OCI-LY3 (cell line): ENCODE measurements at regions not wholly inside any gene's neighbourhood (a gene's known extent, or its start where the extent isn't known, plus 50 kb on each side); places are given as distances from the start of the nearest gene placed in this dataset.

Experiments used
- H2AFZ ChIP-seq: fragments of 200-600, 300-600 bp; shearing (Covaris generic); 2 replicates; pipeline ENCODE4 v1.6.0; 2014; ENCODE audit warnings: antibody characterized with exemption, low read depth, low read length
- H3K27ac ChIP-seq: fragments of 200-600, 300-600 bp; sonication (generic); 2 replicates; pipeline ENCODE4 v1.5.1; 2014; ENCODE audit warnings: mild to moderate bottlenecking, low read length, moderate library complexity, mixed read lengths
- H3K27me3 ChIP-seq: fragments of 200-600, 300-600 bp; sonication (generic); 2 replicates; pipeline ENCODE4 v1.6.1; 2014; ENCODE audit warnings: low read depth, low read length, mixed read lengths
- H3K36me3 ChIP-seq: fragments of 200-600, 300-600 bp; sonication (generic); replicated peaks from 2 replicates; pipeline ENCODE3; 2014; ENCODE audit warnings: low read depth, low read length, mixed read lengths
- H3K4me1 ChIP-seq: fragments of 300-600, 200-600 bp; sonication (generic); 2 replicates; pipeline ENCODE4 v1.6.1; 2014; ENCODE audit warnings: low read length, mixed read lengths
- H3K4me2 ChIP-seq: fragments of 200-600, 300-600 bp; sonication (generic); 2 replicates; pipeline ENCODE4 v1.6.1; 2014; ENCODE audit warnings: low read length, mixed read lengths
- H3K4me3 ChIP-seq: fragments of 300-600, 200-600 bp; sonication (generic); 2 replicates; pipeline ENCODE4 v1.5.1; 2014; ENCODE audit warnings: antibody characterized with exemption, mild to moderate bottlenecking, low read length, moderate library complexity
- H3K79me2 ChIP-seq: fragments of 300-600, 200-600 bp; shearing (Covaris generic); 2 replicates; pipeline ENCODE4 v1.6.1; 2014; ENCODE audit warnings: mild to moderate bottlenecking, low read length, mixed read lengths
- H3K9ac ChIP-seq: fragments of 300-600, 200-600 bp; shearing (Covaris generic); 2 replicates; pipeline ENCODE4 v1.6.0; 2014; ENCODE audit warnings: mild to moderate bottlenecking, low read length, moderate library complexity
- H3K9me3 ChIP-seq: fragments of 200-600, 300-600 bp; shearing (Covaris generic); 2 replicates; pipeline ENCODE4 v1.6.1; 2014; ENCODE audit warnings: low read length, mixed read lengths; ENCODE audit not compliant: insufficient read depth
- H4K20me1 ChIP-seq: fragments of 200-600, 300-600 bp; sonication (generic); 2 replicates; pipeline ENCODE4 v1.6.1; 2016; ENCODE audit warnings: low read length, mixed read lengths; ENCODE audit not compliant: insufficient read depth
- EZH2phosphoT487 ChIP-seq: fragments of 200-600 bp; shearing (Covaris generic); IDR thresholded peaks from 2 replicates; pipeline ENCODE4 v1.6.1; 2018; ENCODE audit warnings: antibody characterized with exemption, mixed run types, low read depth
- TF ChIP-seq, protein P1 (sequence below): fragments of 200-600, 300-600 bp; sonication (generic); IDR thresholded peaks from 2 replicates; pipeline ENCODE4 v1.5.1; 2014; ENCODE audit warnings: antibody characterized with exemption, low read length, low read depth

GRCh38 chr2:176743671-176744070, 468.9 kb upstream of the HNRNPA3 start:
- H2AFZ ChIP-seq, result no peak overlapping the region
- no peaks in the 10 kb centered on the region for H3K79me2 ChIP-seq
- peaks cover 10% of the 10 kb centered on the region for H3K4me1 ChIP-seq
- H4K20me1 ChIP-seq, result no peaks in the 10 kb centered on the region
- TF ChIP-seq, protein P1, sequence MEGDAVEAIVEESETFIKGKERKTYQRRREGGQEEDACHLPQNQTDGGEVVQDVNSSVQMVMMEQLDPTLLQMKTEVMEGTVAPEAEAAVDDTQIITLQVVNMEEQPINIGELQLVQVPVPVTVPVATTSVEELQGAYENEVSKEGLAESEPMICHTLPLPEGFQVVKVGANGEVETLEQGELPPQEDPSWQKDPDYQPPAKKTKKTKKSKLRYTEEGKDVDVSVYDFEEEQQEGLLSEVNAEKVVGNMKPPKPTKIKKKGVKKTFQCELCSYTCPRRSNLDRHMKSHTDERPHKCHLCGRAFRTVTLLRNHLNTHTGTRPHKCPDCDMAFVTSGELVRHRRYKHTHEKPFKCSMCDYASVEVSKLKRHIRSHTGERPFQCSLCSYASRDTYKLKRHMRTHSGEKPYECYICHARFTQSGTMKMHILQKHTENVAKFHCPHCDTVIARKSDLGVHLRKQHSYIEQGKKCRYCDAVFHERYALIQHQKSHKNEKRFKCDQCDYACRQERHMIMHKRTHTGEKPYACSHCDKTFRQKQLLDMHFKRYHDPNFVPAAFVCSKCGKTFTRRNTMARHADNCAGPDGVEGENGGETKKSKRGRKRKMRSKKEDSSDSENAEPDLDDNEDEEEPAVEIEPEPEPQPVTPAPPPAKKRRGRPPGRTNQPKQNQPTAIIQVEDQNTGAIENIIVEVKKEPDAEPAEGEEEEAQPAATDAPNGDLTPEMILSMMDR, result no peak
- no peak for TF ChIP-seq EZH2phosphoT487
- no peak overlapping the region for H3K27ac ChIP-seq
- no peaks in the 10 kb centered on the region for H3K9me3 ChIP-seq
- H3K27me3 ChIP-seq, result no peaks in the 10 kb centered on the region
- H3K36me3 ChIP-seq, result no peaks in the 10 kb centered on the region
- H3K9ac ChIP-seq, result no peak overlapping the region
- H3K4me3 ChIP-seq, result no peak overlapping the region
- H3K4me2 ChIP-seq, result no peak overlapping the region

GRCh38 chr2:176744146-176744545, 468.4 kb upstream of the HNRNPA3 start:
- H3K4me2 ChIP-seq, result no peak overlapping the region
- no peak overlapping the region for H3K27ac ChIP-seq
- H4K20me1 ChIP-seq, result no peaks in the 10 kb centered on the region
- H3K4me1 ChIP-seq, result peaks cover 10% of the 10 kb centered on the region
- no peak overlapping the region for H2AFZ ChIP-seq
- no peak overlapping the region for H3K4me3 ChIP-seq
- no peaks in the 10 kb centered on the region for H3K79me2 ChIP-seq
- no peaks in the 10 kb centered on the region for H3K9me3 ChIP-seq
- no peaks in the 10 kb centered on the region for H3K36me3 ChIP-seq
- no peak overlapping the region for H3K9ac ChIP-seq
- H3K27me3 ChIP-seq, result no peaks in the 10 kb centered on the region
- TF ChIP-seq EZH2phosphoT487, result no peak
- TF ChIP-seq, protein P1, result no peak

GRCh38 chr2:176745543-176746200, 466.9 kb upstream of the HNRNPA3 start:
- Histone ChIP-seq H4K20me1 (no peaks in the 10 kb centered on the region), H3K27me3 (no peaks in the 10 kb centered on the region), H3K4me2 (peak overlapping the region; percentile 59), H3K9me3 (no peaks in the 10 kb centered on the region), H3K4me1 (peaks cover 10% of the 10 kb centered on the region), H2AFZ (no peak overlapping the region), H3K36me3 (no peaks in the 10 kb centered on the region), H3K4me3 (peak overlapping the region; percentile 45), H3K27ac (no peak overlapping the region), H3K9ac (no peak overlapping the region), H3K79me2 (no peaks in the 10 kb centered on the region)
- TF ChIP-seq, protein P1, result no peak
- no peak for TF ChIP-seq EZH2phosphoT487

DNA sequence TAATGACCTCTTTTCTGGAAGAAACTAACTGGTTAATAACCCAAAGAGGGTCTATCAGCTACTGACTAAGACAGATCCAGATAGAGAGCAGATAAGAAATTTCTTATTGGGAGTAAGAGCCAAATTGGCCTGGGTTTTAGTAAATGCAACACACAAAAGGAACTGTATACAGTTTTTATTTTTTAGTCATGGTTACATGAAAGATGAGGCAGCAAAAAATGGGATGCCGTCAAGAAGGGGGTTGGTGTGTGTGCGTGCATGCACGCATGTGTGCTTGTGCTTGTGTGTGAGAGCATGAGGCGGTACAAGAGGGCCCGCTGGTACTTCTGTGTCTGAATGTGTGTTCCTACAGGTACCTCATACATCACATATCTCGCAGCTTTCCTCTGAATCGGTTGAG, 466.2 kb upstream of the HNRNPA3 start:
- H4K20me1 ChIP-seq, result no peaks in the 10 kb centered on the region
- no peak overlapping the region for H2AFZ ChIP-seq
- no peaks in the 10 kb centered on the region for H3K27me3 ChIP-seq
- H3K27ac ChIP-seq, result no peak overlapping the region
- H3K79me2 ChIP-seq, result no peaks in the 10 kb centered on the region
- H3K4me2 ChIP-seq, result no peak overlapping the region
- no peak overlapping the region for H3K4me3 ChIP-seq
- H3K36me3 ChIP-seq, result no peaks in the 10 kb centered on the region
- no peaks in the 10 kb centered on the region for H3K9me3 ChIP-seq
- H3K4me1 ChIP-seq, result peaks cover 10% of the 10 kb centered on the region
- no peak for TF ChIP-seq EZH2phosphoT487
- TF ChIP-seq, protein P1, result no peak
- no peak overlapping the region for H3K9ac ChIP-seq
